SJCRH30 (cell line): ENCODE measurements at regions not wholly inside any gene's neighbourhood (a gene's known extent, or its start where the extent isn't known, plus 50 kb on each side); places are given as distances from the start of the nearest gene placed in this dataset.

Experiments used
- DNase-seq, 2 experiments: peaks; one replicate each; pipeline ENCODE4 v3.0.0-alpha.2; 2015 to 2020
- H3K27ac ChIP-seq: fragments of 250-450 bp; sonication (Bioruptor Pico); 2 replicates; pipeline ENCODE4 v1.5.1; 2020; ENCODE audit warnings: mild to moderate bottlenecking, moderate library complexity
- H3K27me3 ChIP-seq: fragments of 250-450 bp; sonication (Bioruptor Pico); 2 replicates; pipeline ENCODE4 v1.5.1; 2020; ENCODE audit warnings: mild to moderate bottlenecking, moderate library complexity
- H3K36me3 ChIP-seq: fragments of 250-450 bp; sonication (Bioruptor Pico); 2 replicates; pipeline ENCODE4 v1.5.1; 2020; ENCODE audit warnings: mild to moderate bottlenecking, moderate library complexity
- H3K4me1 ChIP-seq: fragments of 250-450 bp; sonication (Bioruptor Pico); 2 replicates; pipeline ENCODE4 v1.5.1; 2020; ENCODE audit warnings: mild to moderate bottlenecking, moderate library complexity
- H3K4me3 ChIP-seq: fragments of 250-450 bp; sonication (Bioruptor Pico); 2 replicates; pipeline ENCODE4 v1.5.1; 2020; ENCODE audit warnings: mild to moderate bottlenecking, moderate library complexity
- H3K9me3 ChIP-seq: fragments of 250-450 bp; sonication (Bioruptor Pico); replicated peaks from 2 replicates; pipeline ENCODE4 v1.5.1; 2020; ENCODE audit warnings: mild to moderate bottlenecking, moderate library complexity

GRCh38 chr1:114295321-114295720, 141.7 kb upstream of the SYT6 start:
- Histone ChIP-seq H3K27ac (no peak overlapping the region), H3K9me3 (no peaks in the 10 kb centered on the region; the same call in 1 of the 2 replicates), H3K27me3 (no peaks in the 10 kb centered on the region)

GRCh38 chr1:114292835-114293234, 139.2 kb upstream of the SYT6 start:
- Histone ChIP-seq H3K27me3 (no peaks in the 10 kb centered on the region), H3K36me3 (no peaks in the 10 kb centered on the region), H3K9me3 (no peaks in the 10 kb centered on the region; the same call in 1 of the 2 replicates), H3K27ac (no peak overlapping the region), H3K4me1 (no peaks in the 10 kb centered on the region), H3K4me3 (no peak overlapping the region)
- DNase-seq: no peak

More at GRCh38 chr1:114295321-114295720, 141.7 kb upstream of the SYT6 start:
- no peaks in the 10 kb centered on the region for H3K36me3 ChIP-seq
- DNase-seq: no peak
- no peak overlapping the region for H3K4me3 ChIP-seq
- H3K4me1 ChIP-seq: no peaks in the 10 kb centered on the region

GRCh38 chr1:114292194-114292593, 138.5 kb upstream of the SYT6 start:
- Histone ChIP-seq H3K9me3 (no peaks in the 10 kb centered on the region; the same call in 1 of the 2 replicates), H3K4me3 (no peak overlapping the region), H3K27ac (no peak overlapping the region), H3K4me1 (no peaks in the 10 kb centered on the region), H3K36me3 (no peaks in the 10 kb centered on the region), H3K27me3 (no peaks in the 10 kb centered on the region)
- no peak for DNase-seq

GRCh38 chr1:114290776-114291175, 137.1 kb upstream of the SYT6 start:
- Histone ChIP-seq H3K4me1 (no peaks in the 10 kb centered on the region), H3K27me3 (no peaks in the 10 kb centered on the region), H3K27ac (no peak overlapping the region), H3K4me3 (no peak overlapping the region), H3K9me3 (no peaks in the 10 kb centered on the region; the same call in 1 of the 2 replicates), H3K36me3 (no peaks in the 10 kb centered on the region)
- DNase-seq: no peak

GRCh38 chr1:114290341-114290740, 136.7 kb upstream of the SYT6 start:
- Histone ChIP-seq H3K36me3 (no peaks in the 10 kb centered on the region), H3K9me3 (no peaks in the 10 kb centered on the region; the same call in 1 of the 2 replicates), H3K4me3 (no peak overlapping the region), H3K4me1 (no peaks in the 10 kb centered on the region), H3K27me3 (no peaks in the 10 kb centered on the region), H3K27ac (no peak overlapping the region)
- DNase-seq: no peak

GRCh38 chr1:114289824-114290223, 136.2 kb upstream of the SYT6 start:
- H3K9me3 ChIP-seq: no peaks in the 10 kb centered on the region
- no peak overlapping the region for H3K27ac ChIP-seq
- no peak overlapping the region for H3K4me3 ChIP-seq
- H3K4me1 ChIP-seq: no peaks in the 10 kb centered on the region
- DNase-seq: no peak
- H3K36me3 ChIP-seq: no peaks in the 10 kb centered on the region
- H3K27me3 ChIP-seq: no peaks in the 10 kb centered on the region

- DNase-seq: peak; percentile 20 to 22
Observed at GRCh38 chr1:114289306-114289705, 135.6 kb upstream of the SYT6 start.

GRCh38 chr1:114286960-114287359, 133.3 kb upstream of the SYT6 start:
- DNase-seq: no peak
- H3K4me3 ChIP-seq: no peak overlapping the region

More at GRCh38 chr1:114289306-114289705, 135.6 kb upstream of the SYT6 start:
- Histone ChIP-seq H3K27ac (no peak overlapping the region), H3K4me3 (no peak overlapping the region), H3K4me1 (peaks cover 3% of the 10 kb centered on the region; the same call in 1 of the 2 replicates), H3K9me3 (no peaks in the 10 kb centered on the region), H3K27me3 (no peaks in the 10 kb centered on the region), H3K36me3 (no peaks in the 10 kb centered on the region)

GRCh38 chr1:114286179-114286578, 132.5 kb upstream of the SYT6 start:
- no peak overlapping the region for H3K4me3 ChIP-seq
- no peaks in the 10 kb centered on the region for H3K27me3 ChIP-seq
- peak in 1 of 2 experiments; percentile 14 for DNase-seq
- no peak overlapping the region for H3K27ac ChIP-seq
- H3K36me3 ChIP-seq: no peaks in the 10 kb centered on the region
- no peaks in the 10 kb centered on the region for H3K9me3 ChIP-seq
- peaks cover 9% of the 10 kb centered on the region for H3K4me1 ChIP-seq

More at GRCh38 chr1:114286960-114287359, 133.3 kb upstream of the SYT6 start:
- Histone ChIP-seq H3K4me1 (peaks cover 9% of the 10 kb centered on the region), H3K9me3 (no peaks in the 10 kb centered on the region), H3K36me3 (no peaks in the 10 kb centered on the region), H3K27ac (no peak overlapping the region), H3K27me3 (no peaks in the 10 kb centered on the region)

GRCh38 chr1:114282751-114283403, 129.2 kb upstream of the SYT6 start:
- no peaks in the 10 kb centered on the region for H3K36me3 ChIP-seq
- H3K4me3 ChIP-seq: no peak overlapping the region
- peak; percentile 88 to 98 for DNase-seq
- peaks cover 9% of the 10 kb centered on the region for H3K4me1 ChIP-seq
- H3K27me3 ChIP-seq: no peaks in the 10 kb centered on the region
- no peak overlapping the region for H3K27ac ChIP-seq
- no peaks in the 10 kb centered on the region for H3K9me3 ChIP-seq

- DNase-seq: no peak
- Histone ChIP-seq H3K4me3 (no peak overlapping the region), H3K27me3 (no peaks in the 10 kb centered on the region), H3K4me1 (peaks cover 6% of the 10 kb centered on the region), H3K36me3 (no peaks in the 10 kb centered on the region), H3K27ac (no peak overlapping the region), H3K9me3 (no peaks in the 10 kb centered on the region)
Observed at GRCh38 chr1:114278911-114279310, 125.2 kb upstream of the SYT6 start.

- no peak overlapping the region for H3K27ac ChIP-seq
- H3K36me3 ChIP-seq: no peaks in the 10 kb centered on the region
- no peaks in the 10 kb centered on the region for H3K27me3 ChIP-seq
- H3K4me3 ChIP-seq: no peak overlapping the region
- no peak for DNase-seq
- no peaks in the 10 kb centered on the region for H3K9me3 ChIP-seq
- peaks cover 5% of the 10 kb centered on the region for H3K4me1 ChIP-seq
Observed at GRCh38 chr1:114278430-114278829, 124.8 kb upstream of the SYT6 start.

GRCh38 chr1:114274621-114275317, 121.1 kb upstream of the SYT6 start:
- DNase-seq: no peak
- H3K4me3 ChIP-seq: no peak overlapping the region
- no peak overlapping the region for H3K27ac ChIP-seq

GRCh38 chr1:114272593-114272992, 118.9 kb upstream of the SYT6 start:
- H3K4me3 ChIP-seq: no peak overlapping the region
- no peaks in the 10 kb centered on the region for H3K4me1 ChIP-seq
- no peak overlapping the region for H3K27ac ChIP-seq
- DNase-seq: no peak
- no peaks in the 10 kb centered on the region for H3K36me3 ChIP-seq
- peaks cover 3% of the 10 kb centered on the region; the same call in 1 of the 2 replicates for H3K27me3 ChIP-seq
- H3K9me3 ChIP-seq: no peaks in the 10 kb centered on the region

More at GRCh38 chr1:114274621-114275317, 121.1 kb upstream of the SYT6 start:
- H3K27me3 ChIP-seq: peaks cover 3% of the 10 kb centered on the region; the same call in 1 of the 2 replicates
- no peaks in the 10 kb centered on the region for H3K4me1 ChIP-seq
- no peaks in the 10 kb centered on the region for H3K9me3 ChIP-seq
- H3K36me3 ChIP-seq: no peaks in the 10 kb centered on the region

- Histone ChIP-seq H3K9me3 (no peaks in the 10 kb centered on the region), H3K27ac (no peak overlapping the region), H3K4me1 (no peaks in the 10 kb centered on the region), H3K36me3 (no peaks in the 10 kb centered on the region), H3K27me3 (peaks cover 3% of the 10 kb centered on the region; the same call in 1 of the 2 replicates), H3K4me3 (no peak overlapping the region)
- no peak for DNase-seq
Observed at GRCh38 chr1:114270718-114271117, 117.0 kb upstream of the SYT6 start.
